GM12874 (cell line): ENCODE measurements at regions not wholly inside any gene's neighbourhood (a gene's known extent, or its start where the extent isn't known, plus 50 kb on each side); places are given as distances from the start of the nearest gene placed in this dataset.

Experiments used
- CTCF ChIP-seq: IDR thresholded peaks from 2 replicates; pipeline ENCODE4 v1.5.1; 2011; ENCODE audit warnings: low read depth, mild to moderate bottlenecking, control low read depth, low read length, moderate library complexity; ENCODE audit not compliant: insufficient read depth

DNA sequence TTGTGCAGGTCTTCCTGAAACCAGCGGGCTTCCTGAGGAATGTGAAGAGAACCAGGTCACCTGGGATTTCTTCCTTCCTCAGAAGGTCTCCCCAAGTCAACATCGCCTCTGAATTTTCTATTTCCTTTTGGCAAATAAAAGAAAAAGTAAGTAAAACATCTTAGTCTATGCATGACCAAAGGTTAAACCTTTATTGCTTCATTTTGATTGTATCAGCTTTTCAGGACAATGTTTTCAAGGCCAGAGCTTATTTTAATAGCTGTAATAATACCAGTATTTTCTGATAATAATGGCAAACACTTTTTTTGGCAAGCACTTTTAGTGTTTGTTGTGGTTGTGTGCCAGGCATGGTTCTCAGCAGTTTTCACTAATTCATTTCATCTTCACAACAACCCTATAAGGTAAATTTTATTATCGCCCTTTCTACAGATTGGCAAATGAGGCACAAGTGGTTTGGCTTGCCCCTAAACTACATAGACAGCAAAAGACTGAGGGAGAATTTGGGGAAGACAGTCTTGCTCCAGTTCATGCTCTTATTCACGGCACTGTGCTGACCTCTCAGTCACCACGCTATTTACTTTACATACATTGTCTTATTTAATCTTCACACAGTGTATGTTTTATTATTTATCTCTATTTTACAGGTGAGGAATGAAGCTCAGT, 110.4 kb downstream of the RPL22L1 start:
- TF ChIP-seq CTCF, result no peak

GRCh38 chr3:170757038-170757437, 113.0 kb downstream of the RPL22L1 start:
- no peak for TF ChIP-seq CTCF

DNA sequence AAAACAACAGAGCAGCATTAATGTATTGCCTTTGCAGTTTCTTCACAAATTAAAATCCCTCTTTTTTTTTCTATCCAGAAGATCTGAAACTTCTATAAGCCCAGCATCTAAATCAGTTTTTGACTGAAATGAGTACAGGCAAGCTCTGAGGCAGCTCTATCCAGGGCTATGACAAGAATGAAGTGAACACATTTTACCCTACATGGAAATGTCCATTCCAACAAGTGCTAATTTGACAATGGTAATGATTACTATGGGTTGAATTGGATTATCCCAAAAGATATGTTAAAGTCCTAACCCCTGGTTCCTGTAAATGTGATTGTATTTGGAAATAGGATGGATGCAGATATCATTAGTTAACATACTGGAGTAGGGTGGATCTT, 115.7 kb downstream of the RPL22L1 start:
- no peak for TF ChIP-seq CTCF

GRCh38 chr3:170753421-170754310, 116.3 kb downstream of the RPL22L1 start:
- no peak for TF ChIP-seq CTCF

DNA sequence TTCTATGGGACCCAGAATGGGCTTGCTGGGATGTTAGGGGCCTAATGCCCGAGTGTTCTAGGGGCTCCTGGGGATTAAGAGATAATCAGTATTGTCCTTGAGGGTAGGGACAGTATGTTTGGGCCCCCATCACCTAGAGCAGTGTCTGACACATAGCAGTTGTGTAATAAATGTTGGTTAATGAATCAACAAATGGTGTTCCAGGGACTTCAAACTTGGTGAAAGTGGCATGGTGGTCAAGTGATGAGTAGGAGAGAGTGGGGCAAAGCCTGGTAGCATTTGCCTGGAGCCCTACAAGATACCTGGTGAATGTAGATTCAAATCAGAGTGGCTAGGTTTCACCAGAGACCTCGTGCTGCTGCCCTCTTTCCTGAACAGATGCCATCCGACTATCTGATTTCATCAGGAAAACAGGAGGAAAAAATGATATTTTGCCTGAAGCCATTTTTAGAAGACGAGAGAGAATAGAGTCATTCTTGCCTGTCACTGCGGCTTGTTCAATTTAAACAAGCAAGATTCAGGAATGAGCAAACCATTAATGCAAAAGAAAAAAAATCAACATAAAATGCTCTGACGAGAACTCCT, 117.3 kb downstream of the RPL22L1 start:
- no peak for TF ChIP-seq CTCF

DNA sequence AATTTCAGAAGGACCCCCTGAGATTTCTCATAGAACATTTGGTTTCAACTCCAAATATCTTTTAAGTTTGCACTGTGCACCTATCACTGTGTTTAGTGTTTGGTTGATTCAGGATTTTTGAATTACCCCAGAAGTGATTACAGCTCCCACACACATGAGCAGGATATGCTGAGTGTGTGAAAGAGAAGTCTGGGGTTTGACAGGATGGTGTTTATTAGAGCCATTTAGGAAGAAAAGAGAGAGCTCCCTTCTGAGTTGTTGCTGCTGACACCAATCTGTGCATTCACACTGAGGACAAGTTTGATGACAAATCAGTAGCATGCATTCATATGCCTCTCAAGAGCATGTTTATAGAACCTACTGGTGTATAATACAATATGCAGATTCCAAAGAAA, 118.1 kb downstream of the RPL22L1 start:
- TF ChIP-seq CTCF, result no peak

GRCh38 chr3:170751083-170751898, 118.7 kb downstream of the RPL22L1 start:
- no peak for TF ChIP-seq CTCF
